Right atrium auricular region (tissue), 2 donors: ENCODE measurements at regions not wholly inside any gene's neighbourhood (a gene's known extent, or its start where the extent isn't known, plus 50 kb on each side); places are given as distances from the start of the nearest gene placed in this dataset.

Experiments
- DNase-seq: peaks from one replicate; pipeline ENCODE4 v3.0.0-alpha.2; 2019; ENCODE audit warnings: low spot score
- H3K27ac ChIP-seq, 2 donors: fragments of 200-600 bp; sonication (generic); 1 replicate in 1 of 2; 2 replicates in 1 of 2; pipeline ENCODE4 v1.5.1; 2016 to 2019
- H3K27me3 ChIP-seq, 2 donors: fragments of 200-600 bp; sonication (generic); one replicate each; pipeline versions ENCODE4 v1.5.1 to v1.6.0; 2017 to 2019
- H3K36me3 ChIP-seq: fragments of 200-600 bp; sonication (generic); one replicate; pipeline ENCODE4 v1.5.1; 2016
- H3K4me1 ChIP-seq, 2 donors: fragments of 200-600 bp; sonication (generic); one replicate each; pipeline versions ENCODE4 v1.5.1 to v1.6.0; 2017 to 2019
- H3K4me3 ChIP-seq, 2 donors: fragments of 200-600 bp; sonication (generic); 1 replicate in 1 of 2; 2 replicates in 1 of 2; pipeline ENCODE4 v1.5.1; 2017 to 2019; ENCODE audit warnings: mild to moderate bottlenecking in 1 of 2, moderate library complexity in 1 of 2
- H3K9me3 ChIP-seq, 2 donors: fragments of 200-600 bp; sonication (generic); one replicate each; pipeline ENCODE4 v1.5.1; 2019
- TF ChIP-seq, protein P1 (sequence below), 2 donors: fragments of 200-600 bp; sonication (generic); IDR thresholded peaks; one replicate each; pipeline ENCODE4 v1.5.1; 2019; ENCODE audit warnings: antibody characterized with exemption in 2 of 2

DNA sequence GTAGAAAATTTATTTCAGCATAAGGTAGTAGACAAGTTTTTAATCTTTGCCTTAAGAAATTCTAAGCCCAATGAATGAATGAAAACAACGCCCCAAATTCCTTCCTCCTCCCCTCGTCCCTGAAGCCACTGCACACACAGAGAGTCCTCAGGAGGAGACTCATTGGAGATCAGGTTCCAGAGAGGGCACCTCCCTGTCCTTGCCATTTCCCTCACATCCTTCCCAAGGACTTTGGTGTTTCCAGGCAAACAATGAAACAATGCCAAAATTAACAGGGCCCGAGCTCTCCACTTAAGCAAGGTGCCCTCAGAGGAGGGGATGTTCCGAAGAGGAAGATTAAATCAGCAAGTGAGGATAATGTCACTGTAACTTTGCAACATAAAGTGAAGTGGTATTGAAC, 240.7 kb downstream of the DCDC2C start:
- H3K4me1 ChIP-seq = no peaks in the 10 kb centered on the region
- no peaks in the 10 kb centered on the region for H3K9me3 ChIP-seq
- H3K27ac ChIP-seq = no peak overlapping the region
- H3K27me3 ChIP-seq = no peaks in the 10 kb centered on the region
- TF ChIP-seq, protein P1, sequence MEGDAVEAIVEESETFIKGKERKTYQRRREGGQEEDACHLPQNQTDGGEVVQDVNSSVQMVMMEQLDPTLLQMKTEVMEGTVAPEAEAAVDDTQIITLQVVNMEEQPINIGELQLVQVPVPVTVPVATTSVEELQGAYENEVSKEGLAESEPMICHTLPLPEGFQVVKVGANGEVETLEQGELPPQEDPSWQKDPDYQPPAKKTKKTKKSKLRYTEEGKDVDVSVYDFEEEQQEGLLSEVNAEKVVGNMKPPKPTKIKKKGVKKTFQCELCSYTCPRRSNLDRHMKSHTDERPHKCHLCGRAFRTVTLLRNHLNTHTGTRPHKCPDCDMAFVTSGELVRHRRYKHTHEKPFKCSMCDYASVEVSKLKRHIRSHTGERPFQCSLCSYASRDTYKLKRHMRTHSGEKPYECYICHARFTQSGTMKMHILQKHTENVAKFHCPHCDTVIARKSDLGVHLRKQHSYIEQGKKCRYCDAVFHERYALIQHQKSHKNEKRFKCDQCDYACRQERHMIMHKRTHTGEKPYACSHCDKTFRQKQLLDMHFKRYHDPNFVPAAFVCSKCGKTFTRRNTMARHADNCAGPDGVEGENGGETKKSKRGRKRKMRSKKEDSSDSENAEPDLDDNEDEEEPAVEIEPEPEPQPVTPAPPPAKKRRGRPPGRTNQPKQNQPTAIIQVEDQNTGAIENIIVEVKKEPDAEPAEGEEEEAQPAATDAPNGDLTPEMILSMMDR (IDR thresholded peaks at IDR 0.05) = no peak
- H3K4me3 ChIP-seq = no peak overlapping the region
- no peaks in the 10 kb centered on the region for H3K36me3 ChIP-seq
- DNase-seq = no peak

DNA sequence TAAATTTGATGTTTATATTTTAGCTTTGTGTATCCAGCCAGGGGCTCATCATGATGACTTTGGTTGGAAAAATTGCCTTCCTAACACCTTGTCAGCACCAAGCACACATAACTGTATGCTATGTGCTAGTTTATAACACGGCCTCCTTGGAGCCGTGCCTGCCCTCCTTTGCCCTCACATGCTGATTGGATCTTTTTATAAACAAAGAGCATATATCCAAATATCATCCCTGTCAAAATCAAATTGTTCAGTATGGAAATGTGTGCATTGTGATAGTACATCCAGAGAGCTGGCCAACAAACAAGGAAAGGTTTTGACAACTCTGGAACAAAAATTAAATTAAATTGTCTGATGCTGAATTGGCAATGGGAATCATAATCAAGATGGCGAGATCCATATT, 241.5 kb downstream of the DCDC2C start:
- H3K4me3 ChIP-seq = no peak overlapping the region
- no peak overlapping the region for H3K27ac ChIP-seq
- no peaks in the 10 kb centered on the region for H3K36me3 ChIP-seq
- H3K27me3 ChIP-seq = no peaks in the 10 kb centered on the region
- no peaks in the 10 kb centered on the region for H3K4me1 ChIP-seq
- TF ChIP-seq, protein P1 (IDR thresholded peaks at IDR 0.05) = no peak
- no peak for DNase-seq
- no peaks in the 10 kb centered on the region for H3K9me3 ChIP-seq

DNA sequence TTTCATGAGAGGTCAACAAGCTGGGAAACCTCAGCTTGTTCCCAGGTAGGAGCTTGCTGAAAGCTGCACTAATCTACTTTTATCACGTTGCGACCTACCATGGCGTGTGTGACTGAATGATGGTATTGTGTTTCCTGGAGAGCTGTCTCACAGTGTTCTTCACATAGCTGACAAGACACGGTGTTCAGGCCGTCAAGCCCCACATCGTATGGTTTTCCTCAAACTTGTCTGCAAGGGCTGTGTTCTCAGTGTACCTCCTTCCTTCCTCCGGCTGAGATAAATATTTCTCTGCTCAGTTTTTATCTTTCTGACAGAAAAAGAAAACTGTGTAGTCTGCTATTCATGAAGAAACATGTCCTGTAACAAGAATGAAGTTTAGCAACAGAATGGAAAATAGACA, 244.8 kb downstream of the DCDC2C start:
- no peak for DNase-seq

DNA sequence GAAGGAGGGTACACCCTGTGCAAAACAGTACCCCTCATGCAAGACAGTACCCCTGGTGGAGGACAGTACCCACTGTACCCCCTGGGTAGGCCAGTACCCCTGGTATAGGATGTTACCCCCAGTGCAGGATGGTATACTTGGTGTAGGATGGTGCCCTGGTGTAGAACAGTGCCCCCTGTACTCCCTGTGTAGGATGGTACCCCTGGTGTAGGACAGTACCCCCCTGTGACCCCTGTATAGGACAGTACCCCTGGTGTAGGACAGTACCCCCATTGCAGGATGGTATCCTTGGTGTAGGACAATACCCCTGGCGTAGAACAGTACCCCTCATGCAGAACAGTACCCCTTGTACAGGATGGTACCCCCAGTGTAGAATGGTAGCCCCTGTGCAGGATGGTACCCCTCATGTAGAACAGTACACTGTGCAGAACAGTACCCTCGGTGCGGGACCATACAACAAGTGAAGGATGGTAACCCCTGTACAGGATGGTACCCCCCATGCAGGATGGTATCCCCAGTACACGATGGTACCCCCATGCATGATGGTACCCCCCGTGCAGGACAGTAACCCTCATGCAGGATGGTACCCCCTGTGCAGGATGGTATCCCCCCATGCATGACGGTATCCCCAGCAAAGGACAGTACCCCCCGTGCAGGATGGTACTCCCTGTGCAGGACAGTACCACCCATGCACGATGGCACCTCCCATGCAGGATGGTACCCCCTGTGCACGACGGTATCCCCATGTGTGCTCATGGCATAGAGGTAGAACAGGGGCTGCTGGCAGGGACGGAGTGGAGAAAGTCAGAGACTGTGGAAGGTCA, 248.0 kb downstream of the DCDC2C start:
- Histone ChIP-seq H3K27me3 (no peaks in the 10 kb centered on the region), H3K27ac (no peak overlapping the region), H3K36me3 (no peaks in the 10 kb centered on the region), H3K4me1 (no peaks in the 10 kb centered on the region), H3K4me3 (no peak overlapping the region), H3K9me3 (peaks cover 0 to 7% of the 10 kb centered on the region in 2 donors)
- no peak for DNase-seq
- TF ChIP-seq, protein P1 (IDR thresholded peaks at IDR 0.05) = no peak

More for the DNA sequence above, 244.8 kb downstream of the DCDC2C start:
- no peaks in the 10 kb centered on the region for H3K36me3 ChIP-seq
- no peak overlapping the region for H3K4me3 ChIP-seq
- H3K4me1 ChIP-seq = no peaks in the 10 kb centered on the region
- no peaks in the 10 kb centered on the region for H3K27me3 ChIP-seq
- TF ChIP-seq, protein P1 (IDR thresholded peaks at IDR 0.05) = no peak
- peaks cover 0 to 7% of the 10 kb centered on the region in 2 donors for H3K9me3 ChIP-seq
- H3K27ac ChIP-seq = no peak overlapping the region

DNA sequence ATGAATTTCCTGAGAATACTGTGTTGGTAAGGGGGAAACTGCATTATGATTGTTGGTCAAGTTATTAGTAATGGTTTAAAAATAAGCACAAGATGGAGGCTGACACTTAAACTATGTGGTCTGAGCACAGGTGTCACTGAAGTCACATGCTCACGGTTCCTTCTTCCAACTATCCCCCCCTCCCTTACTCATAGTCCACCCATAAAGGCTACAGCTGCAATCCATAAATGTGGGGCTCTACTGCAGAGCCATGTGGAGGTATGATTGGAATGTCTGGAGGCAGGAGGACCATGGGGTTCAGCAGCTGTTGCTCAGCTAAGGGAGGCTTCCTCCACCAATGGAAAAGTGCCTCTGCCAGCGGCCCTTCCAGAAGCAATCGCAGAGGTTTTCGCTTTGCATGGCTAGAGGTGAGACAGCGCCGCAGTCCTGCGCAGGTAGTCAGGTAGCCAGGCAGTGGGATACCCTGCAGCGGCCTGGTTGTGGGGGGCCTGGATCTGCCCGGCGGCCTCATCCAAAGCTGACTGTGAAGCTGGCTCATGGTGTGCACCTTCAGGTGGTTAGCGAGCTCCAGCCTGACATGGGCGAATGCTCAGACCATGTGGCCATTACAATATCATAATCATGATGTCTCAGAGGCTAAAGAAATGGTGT, 249.6 kb downstream of the DCDC2C start:
- Histone ChIP-seq H3K4me3 (no peak overlapping the region), H3K27ac (no peak overlapping the region), H3K9me3 (peaks cover 0 to 7% of the 10 kb centered on the region in 2 donors), H3K27me3 (no peaks in the 10 kb centered on the region), H3K36me3 (no peaks in the 10 kb centered on the region), H3K4me1 (no peaks in the 10 kb centered on the region)
- DNase-seq = no peak
- TF ChIP-seq, protein P1 (IDR thresholded peaks at IDR 0.05) = no peak
